Lower leg skin (tissue), 3 donors: ENCODE measurements at regions not wholly inside any gene's neighbourhood (a gene's known extent, or its start where the extent isn't known, plus 50 kb on each side); places are given as distances from the start of the nearest gene placed in this dataset.

ENCODE experiments used
- CTCF ChIP-seq, 3 donors: fragments of 450-650 bp; IDR thresholded peaks; one replicate each; pipeline ENCODE4 v1.5.1; 2016; ENCODE audit warnings: antibody characterized with exemption in 3 of 3, mild to moderate bottlenecking in 3 of 3, moderate library complexity in 2 of 3
- POLR2A ChIP-seq, 2 donors: fragments of 450-650 bp; IDR thresholded peaks; one replicate each; pipeline ENCODE4 v1.6.1; 2016 to 2017; ENCODE audit warnings: antibody characterized with exemption in 2 of 2, mild to moderate bottlenecking in 1 of 2, moderate library complexity in 1 of 2

- TF ChIP-seq CTCF (IDR thresholded peaks at IDR 0.05), result no peak
- TF ChIP-seq POLR2A (IDR thresholded peaks at IDR 0.05), result no peak
These were observed 455.5 kb upstream of the ADAMTS5 start for GRCh38 chr21:27422435-27422834.
